ENCODE measurements at regions not wholly inside any gene's neighbourhood (a gene's known extent, or its start where the extent isn't known, plus 50 kb on each side); places are given as distances from the start of the nearest gene placed in this dataset.

DNA sequence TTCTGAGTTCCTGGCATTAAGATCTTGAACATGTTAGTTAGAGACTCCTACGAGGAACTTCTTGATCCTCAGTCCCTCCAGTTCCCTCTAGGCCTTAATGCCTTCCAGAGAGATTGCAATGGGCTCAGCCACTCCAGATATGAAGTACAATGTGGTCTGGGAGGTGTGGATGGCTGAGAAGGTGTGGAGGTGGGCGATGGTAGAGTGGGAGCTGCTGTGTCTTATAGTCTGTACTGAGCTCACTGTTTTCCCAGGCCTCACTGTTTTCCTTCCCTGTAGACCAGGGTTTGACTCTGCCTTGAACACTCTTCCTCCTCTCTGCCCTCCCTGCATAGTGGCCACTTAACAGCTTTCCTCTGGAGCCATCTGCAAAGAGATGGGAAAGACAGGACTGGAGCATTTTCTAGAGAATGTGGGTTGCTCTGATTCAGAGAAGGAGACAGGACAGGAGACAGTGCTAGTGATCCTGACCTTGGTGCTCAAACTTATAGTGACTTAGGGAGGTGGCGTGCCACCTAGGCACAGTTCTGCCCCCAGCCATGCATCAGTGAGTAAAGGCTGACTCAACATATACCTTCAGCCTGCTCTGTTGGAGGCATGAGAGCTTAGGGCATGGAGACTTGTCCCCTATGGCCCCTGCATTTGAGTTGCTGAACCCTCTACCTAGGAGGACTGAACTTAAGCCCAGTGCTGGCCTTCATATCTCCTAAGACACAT, 129.7 kb downstream of the TDRD15 start:
- DNase-seq (ENCODE audit: extremely low spot score in 2 of 2) = no peak
- H3K9me3 ChIP-seq = no peaks in the 10 kb centered on the region

DNA sequence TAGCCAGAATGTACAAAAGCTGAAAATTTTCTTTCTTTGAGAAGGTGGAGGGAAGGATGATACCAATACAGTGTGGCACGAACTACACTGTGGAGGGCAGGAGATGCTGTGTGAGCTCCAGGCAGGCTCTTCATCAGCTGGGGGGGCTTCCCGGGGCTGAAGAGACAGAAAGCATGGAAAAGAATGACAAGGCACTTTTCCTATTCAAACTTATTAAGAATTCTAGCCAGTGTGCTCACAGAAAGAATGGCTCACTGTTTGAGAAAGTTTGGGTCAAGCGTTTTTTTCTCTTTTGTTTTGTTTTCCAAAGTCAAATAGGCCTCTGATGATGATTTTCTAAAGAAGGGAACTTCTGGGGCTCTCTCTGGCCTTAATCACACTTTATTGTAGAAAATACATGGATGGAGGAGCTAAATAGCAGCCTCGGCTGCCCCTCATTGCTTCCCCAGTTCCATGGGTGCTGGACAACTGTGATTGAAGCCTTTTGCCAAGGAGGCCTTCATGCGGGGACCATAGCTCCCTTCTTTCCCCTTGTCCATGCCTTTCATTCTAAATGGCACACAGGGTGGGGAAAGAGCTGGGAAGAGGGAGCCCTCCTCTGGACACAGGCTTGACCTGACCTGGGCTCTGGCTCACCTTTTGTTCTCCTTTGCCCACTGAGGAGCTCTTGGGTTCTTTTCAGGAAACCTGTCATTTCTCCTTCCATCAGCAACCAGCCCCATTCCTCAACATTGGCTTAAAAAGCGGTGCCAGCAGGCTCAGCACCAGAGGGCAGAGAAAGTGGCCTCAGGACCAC, 130.6 kb downstream of the TDRD15 start:
- DNase-seq (ENCODE audit: extremely low spot score in 2 of 2) = no peak

More for the DNA sequence above, 129.7 kb downstream of the TDRD15 start:
- Histone ChIP-seq H3K27ac (no peak overlapping the region), H3K27me3 (no peaks in the 10 kb centered on the region), H3K4me1 (no peaks in the 10 kb centered on the region), H3K4me3 (no peak overlapping the region), H3K36me3 (no peaks in the 10 kb centered on the region)
- no peak for TF ChIP-seq POLR2AphosphoS5 (IDR thresholded peaks at IDR 0.05; ENCODE audit: insufficient read depth in 1 of 2, low read depth in 1 of 2)
- no peak for TF ChIP-seq POLR2A (IDR thresholded peaks at IDR 0.05)
- TF ChIP-seq, protein P1, sequence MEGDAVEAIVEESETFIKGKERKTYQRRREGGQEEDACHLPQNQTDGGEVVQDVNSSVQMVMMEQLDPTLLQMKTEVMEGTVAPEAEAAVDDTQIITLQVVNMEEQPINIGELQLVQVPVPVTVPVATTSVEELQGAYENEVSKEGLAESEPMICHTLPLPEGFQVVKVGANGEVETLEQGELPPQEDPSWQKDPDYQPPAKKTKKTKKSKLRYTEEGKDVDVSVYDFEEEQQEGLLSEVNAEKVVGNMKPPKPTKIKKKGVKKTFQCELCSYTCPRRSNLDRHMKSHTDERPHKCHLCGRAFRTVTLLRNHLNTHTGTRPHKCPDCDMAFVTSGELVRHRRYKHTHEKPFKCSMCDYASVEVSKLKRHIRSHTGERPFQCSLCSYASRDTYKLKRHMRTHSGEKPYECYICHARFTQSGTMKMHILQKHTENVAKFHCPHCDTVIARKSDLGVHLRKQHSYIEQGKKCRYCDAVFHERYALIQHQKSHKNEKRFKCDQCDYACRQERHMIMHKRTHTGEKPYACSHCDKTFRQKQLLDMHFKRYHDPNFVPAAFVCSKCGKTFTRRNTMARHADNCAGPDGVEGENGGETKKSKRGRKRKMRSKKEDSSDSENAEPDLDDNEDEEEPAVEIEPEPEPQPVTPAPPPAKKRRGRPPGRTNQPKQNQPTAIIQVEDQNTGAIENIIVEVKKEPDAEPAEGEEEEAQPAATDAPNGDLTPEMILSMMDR (IDR thresholded peaks at IDR 0.05) = no peak
- intact Hi-C loops (cut with DNase I) = no loop called here

DNA sequence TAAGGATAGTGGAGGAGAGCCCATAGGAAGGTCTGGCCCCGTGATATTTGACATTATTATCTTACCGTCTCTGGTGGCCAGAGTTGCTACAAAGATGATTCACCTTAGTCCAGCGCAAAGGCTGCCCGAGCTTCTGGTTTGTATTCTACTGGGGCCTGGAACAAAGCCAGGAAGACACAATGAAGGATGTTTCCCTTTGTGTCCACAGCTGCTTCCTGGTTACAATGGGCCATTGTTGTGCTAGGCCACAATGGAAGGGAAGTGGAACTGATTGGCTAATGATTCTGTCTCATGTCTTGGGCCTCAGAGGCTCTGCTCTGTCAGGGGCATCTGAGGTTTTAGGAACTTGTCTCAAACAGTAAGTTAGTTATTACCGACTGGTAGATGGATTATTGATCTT, 132.2 kb downstream of the TDRD15 start:
- no peaks in the 10 kb centered on the region for H3K36me3 ChIP-seq
- H3K27ac ChIP-seq = no peak overlapping the region
- no peaks in the 10 kb centered on the region for H3K4me1 ChIP-seq
- TF ChIP-seq, protein P1 (IDR thresholded peaks at IDR 0.05) = no peak
- TF ChIP-seq POLR2AphosphoS5 (IDR thresholded peaks at IDR 0.05; ENCODE audit: insufficient read depth in 1 of 2, low read depth in 1 of 2) (no peak), POLR2A (IDR thresholded peaks at IDR 0.05) (no peak)
- intact Hi-C loops (cut with DNase I) = no loop called here
- no peaks in the 10 kb centered on the region for H3K9me3 ChIP-seq
- no peaks in the 10 kb centered on the region for H3K27me3 ChIP-seq
- DNase-seq (ENCODE audit: extremely low spot score in 2 of 2) = no peak
- no peak overlapping the region for H3K4me3 ChIP-seq

More for the DNA sequence above, 130.6 kb downstream of the TDRD15 start:
- Histone ChIP-seq H3K9me3 (no peaks in the 10 kb centered on the region), H3K27me3 (no peaks in the 10 kb centered on the region), H3K4me1 (no peaks in the 10 kb centered on the region), H3K27ac (no peak overlapping the region), H3K36me3 (no peaks in the 10 kb centered on the region), H3K4me3 (no peak overlapping the region)
- intact Hi-C loops (cut with DNase I) = no loop called here
- TF ChIP-seq POLR2A (IDR thresholded peaks at IDR 0.05) = no peak
- TF ChIP-seq POLR2AphosphoS5 (IDR thresholded peaks at IDR 0.05; ENCODE audit: insufficient read depth in 1 of 2, low read depth in 1 of 2) = no peak
- TF ChIP-seq, protein P1 (IDR thresholded peaks at IDR 0.05) = no peak

DNA sequence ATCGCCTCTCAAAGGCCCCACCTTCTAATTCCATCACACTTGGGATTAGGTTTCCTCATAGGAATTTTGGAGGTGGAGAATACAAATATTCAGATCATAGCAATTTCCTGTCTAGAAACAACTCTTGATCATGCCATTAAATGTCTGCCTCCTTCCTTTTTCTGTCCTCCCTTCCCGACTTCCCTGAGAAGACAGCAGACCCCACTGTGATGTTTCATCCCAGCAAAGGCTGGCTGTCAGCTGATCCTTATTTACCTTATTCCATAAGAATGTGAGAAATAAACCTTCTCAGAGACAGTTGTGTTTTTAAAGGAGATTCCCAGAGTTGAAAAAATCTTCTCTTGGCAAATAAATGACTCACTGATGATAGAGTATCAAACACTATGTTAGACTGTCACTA, 133.9 kb downstream of the TDRD15 start:
- H3K27ac ChIP-seq = no peak overlapping the region
- no peaks in the 10 kb centered on the region for H3K36me3 ChIP-seq
- no peaks in the 10 kb centered on the region for H3K9me3 ChIP-seq
- no peak for DNase-seq (ENCODE audit: extremely low spot score in 2 of 2)
- H3K27me3 ChIP-seq = no peaks in the 10 kb centered on the region
- intact Hi-C loops (cut with DNase I) = no loop called here
- no peak for TF ChIP-seq POLR2AphosphoS5 (IDR thresholded peaks at IDR 0.05; ENCODE audit: insufficient read depth in 1 of 2, low read depth in 1 of 2)
- TF ChIP-seq, protein P1 (IDR thresholded peaks at IDR 0.05) = no peak
- TF ChIP-seq POLR2A (IDR thresholded peaks at IDR 0.05) = no peak
- H3K4me1 ChIP-seq = peaks cover 8% of the 10 kb centered on the region
- no peak overlapping the region for H3K4me3 ChIP-seq

DNA sequence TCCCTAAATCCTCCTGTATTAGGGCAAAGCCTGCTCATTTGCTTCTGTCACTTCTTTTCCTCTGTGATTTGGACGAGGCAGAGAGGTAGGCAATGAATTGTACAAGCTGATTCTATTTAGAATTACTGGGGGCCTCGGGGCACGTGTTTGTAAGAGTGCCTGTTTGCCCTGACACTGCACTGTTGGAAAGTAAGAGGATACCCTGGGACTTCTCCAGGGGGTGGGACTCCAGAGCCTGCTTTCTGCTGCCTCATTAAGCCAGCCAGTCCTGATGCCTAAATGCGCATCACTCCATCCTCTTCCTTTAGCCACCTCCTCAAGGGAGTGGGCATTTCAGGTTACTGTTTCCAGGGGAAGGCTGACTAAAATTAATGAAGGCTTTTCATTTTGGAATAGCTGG, 134.3 kb downstream of the TDRD15 start:
- peak in 1 of 2 donors; percentile 22 for DNase-seq (ENCODE audit: extremely low spot score in 2 of 2)
- Histone ChIP-seq H3K4me3 (no peak overlapping the region), H3K36me3 (no peaks in the 10 kb centered on the region), H3K27me3 (no peaks in the 10 kb centered on the region), H3K27ac (no peak overlapping the region), H3K4me1 (peaks cover 8% of the 10 kb centered on the region), H3K9me3 (no peaks in the 10 kb centered on the region)
- intact Hi-C loops (cut with DNase I) = no loop called here
- TF ChIP-seq POLR2A (IDR thresholded peaks at IDR 0.05) (no peak), POLR2AphosphoS5 (IDR thresholded peaks at IDR 0.05; ENCODE audit: insufficient read depth in 1 of 2, low read depth in 1 of 2) (no peak)
- TF ChIP-seq, protein P1 (IDR thresholded peaks at IDR 0.05) = no peak

Measured in vagina (tissue), 2 donors.